Large intestine (tissue), 3 donors: ENCODE measurements at regions not wholly inside any gene's neighbourhood (a gene's known extent, or its start where the extent isn't known, plus 50 kb on each side); places are given as distances from the start of the nearest gene placed in this dataset.
A peak's percentile ranks its signal among the peaks of the same experiment; 100 is the strongest.

Experiments used
- DNase-seq, 2 donors: peaks; one replicate each; pipeline versions ENCODE4 v3.0.0 to v3.0.0-alpha.2; 2013
- H3K27ac ChIP-seq: one replicate; pipeline ENCODE4 v1.5.1; 2013; ENCODE audit warnings: low read length
- H3K27me3 ChIP-seq: 2 replicates; pipeline ENCODE4 v1.6.1; 2013; ENCODE audit warnings: low read length; ENCODE audit not compliant: control insufficient read depth, insufficient read depth
- H3K36me3 ChIP-seq: 2 replicates; pipeline ENCODE4 v1.6.1; 2013; ENCODE audit warnings: low read length; ENCODE audit not compliant: control insufficient read depth, insufficient read depth
- H3K4me1 ChIP-seq: one replicate; pipeline ENCODE4 v1.6.1; 2013; ENCODE audit warnings: low read length; ENCODE audit not compliant: control insufficient read depth, insufficient read depth
- H3K4me3 ChIP-seq: one replicate; pipeline ENCODE4 v1.5.1; 2013; ENCODE audit warnings: low read length
- H3K9me3 ChIP-seq: one replicate; pipeline ENCODE4 v1.6.1; 2013; ENCODE audit warnings: mild to moderate bottlenecking, low read depth, low read length, moderate library complexity; ENCODE audit not compliant: control insufficient read depth
- WGBS: methylation state at CpG from one replicate; pipeline ENCODE4 v1.1.5; 2013; ENCODE audit warnings: low lambda C conversion rate; ENCODE audit not compliant: insufficient coverage; 5-methylcytosine and 5-hydroxymethylcytosine counted together

GRCh38 chr9:82604947-82605656 lies 457.8 kb downstream of the RASEF start:
- 50% methylated on average over 1 of the region's 3 CpGs for WGBS
- H3K27me3 ChIP-seq: no peaks in the 10 kb centered on the region
- peaks cover 18% of the 10 kb centered on the region for H3K4me1 ChIP-seq
- no peaks in the 10 kb centered on the region for H3K9me3 ChIP-seq
- H3K36me3 ChIP-seq: no peaks in the 10 kb centered on the region
- peak; percentile 49 to 73 for DNase-seq
- H3K27ac ChIP-seq: peak overlapping the region; percentile 37
- H3K4me3 ChIP-seq: no peak overlapping the region

GRCh38 chr9:82605657-82606031 lies 457.3 kb downstream of the RASEF start:
- Histone ChIP-seq H3K4me1 (peaks cover 14% of the 10 kb centered on the region), H3K27me3 (no peaks in the 10 kb centered on the region), H3K9me3 (no peaks in the 10 kb centered on the region), H3K36me3 (no peaks in the 10 kb centered on the region), H3K27ac (peak overlapping the region; percentile 37), H3K4me3 (no peak overlapping the region)
- DNase-seq: no peak

- Histone ChIP-seq H3K36me3 (no peaks in the 10 kb centered on the region), H3K27ac (no peak overlapping the region), H3K9me3 (no peaks in the 10 kb centered on the region), H3K4me3 (no peak overlapping the region), H3K4me1 (peaks cover 9% of the 10 kb centered on the region), H3K27me3 (no peaks in the 10 kb centered on the region)
- no peak for DNase-seq
- WGBS: no CpG with 5 or more reads among the region's 1 CpG
Measured at GRCh38 chr9:82606071-82606470, 456.9 kb downstream of the RASEF start.

GRCh38 chr9:82606492-82607382 lies 456.2 kb downstream of the RASEF start:
- Histone ChIP-seq H3K27ac (no peak overlapping the region), H3K4me1 (peaks cover 7% of the 10 kb centered on the region), H3K4me3 (no peak overlapping the region), H3K9me3 (no peaks in the 10 kb centered on the region), H3K36me3 (no peaks in the 10 kb centered on the region), H3K27me3 (no peaks in the 10 kb centered on the region)
- DNase-seq: peak; percentile 45 to 57
- 100% methylated on average over 1 of the region's 7 CpGs for WGBS

GRCh38 chr9:82608487-82608886 lies 454.5 kb downstream of the RASEF start:
- Histone ChIP-seq H3K27me3 (no peaks in the 10 kb centered on the region), H3K27ac (no peak overlapping the region), H3K4me1 (peaks cover 7% of the 10 kb centered on the region), H3K9me3 (no peaks in the 10 kb centered on the region), H3K36me3 (no peaks in the 10 kb centered on the region), H3K4me3 (no peak overlapping the region)
- WGBS: no CpG with 5 or more reads among the region's 4 CpGs
- DNase-seq: no peak

GRCh38 chr9:82612942-82613341 lies 450.0 kb downstream of the RASEF start:
- H3K27ac ChIP-seq: no peak overlapping the region
- no peaks in the 10 kb centered on the region for H3K36me3 ChIP-seq
- 90% methylated on average over 3 of the region's 5 CpGs for WGBS
- no peak overlapping the region for H3K4me3 ChIP-seq
- no peaks in the 10 kb centered on the region for H3K4me1 ChIP-seq
- no peaks in the 10 kb centered on the region for H3K27me3 ChIP-seq
- no peak for DNase-seq
- no peaks in the 10 kb centered on the region for H3K9me3 ChIP-seq

- no peak overlapping the region for H3K4me3 ChIP-seq
- WGBS: no CpG with 5 or more reads among the region's 3 CpGs
- no peaks in the 10 kb centered on the region for H3K9me3 ChIP-seq
- no peaks in the 10 kb centered on the region for H3K36me3 ChIP-seq
- no peaks in the 10 kb centered on the region for H3K4me1 ChIP-seq
- no peaks in the 10 kb centered on the region for H3K27me3 ChIP-seq
- no peak for DNase-seq
- no peak overlapping the region for H3K27ac ChIP-seq
Measured at GRCh38 chr9:82613498-82613897, 449.4 kb downstream of the RASEF start.

- Histone ChIP-seq H3K4me3 (no peak overlapping the region), H3K27ac (no peak overlapping the region), H3K27me3 (no peaks in the 10 kb centered on the region), H3K4me1 (no peaks in the 10 kb centered on the region), H3K36me3 (no peaks in the 10 kb centered on the region), H3K9me3 (no peaks in the 10 kb centered on the region)
- no peak for DNase-seq
- 100% methylated on average over 1 of the region's 3 CpGs for WGBS
Measured at GRCh38 chr9:82616545-82616944, 446.4 kb downstream of the RASEF start.

GRCh38 chr9:82621447-82621846 lies 441.5 kb downstream of the RASEF start:
- no peak overlapping the region for H3K27ac ChIP-seq
- H3K36me3 ChIP-seq: no peaks in the 10 kb centered on the region
- H3K27me3 ChIP-seq: no peaks in the 10 kb centered on the region
- no peak for DNase-seq
- H3K9me3 ChIP-seq: no peaks in the 10 kb centered on the region
- H3K4me3 ChIP-seq: no peak overlapping the region
- H3K4me1 ChIP-seq: no peaks in the 10 kb centered on the region
- WGBS: 86% methylated on average over 1 of the region's 1 CpG

GRCh38 chr9:82637368-82637767 lies 425.6 kb downstream of the RASEF start:
- Histone ChIP-seq H3K27ac (no peak overlapping the region), H3K27me3 (no peaks in the 10 kb centered on the region), H3K36me3 (no peaks in the 10 kb centered on the region), H3K9me3 (peaks cover 4% of the 10 kb centered on the region), H3K4me1 (no peaks in the 10 kb centered on the region), H3K4me3 (no peak overlapping the region)
- no peak for DNase-seq
- no CpG with 5 or more reads among the region's 3 CpGs for WGBS
